ENCODE measurements at regions not wholly inside any gene's neighbourhood (a gene's known extent, or its start where the extent isn't known, plus 50 kb on each side); places are given as distances from the start of the nearest gene placed in this dataset.
"Not testable (repeated sequence)": the region's sequence is repeated elsewhere in the genome, so short reads cannot be mapped to it uniquely, and the experiment has no call there.

GRCh38 chr12:60594035-60594711 is 998.3 kb downstream of the SLC16A7 start:
- no peak overlapping the region for H3K27ac ChIP-seq (ENCODE audit: low read depth, low read length)
- H3K4me3 ChIP-seq (ENCODE audit: low read depth, low read length), result no peak overlapping the region
- ChIA-PET CTCF (interaction anchor here (0.5 kb wide), 1 partner anchor 926 kb away, joined by 6 read pairs; no protein-coding TSS in a partner anchor), POLR2A (no interaction called here)
- TF ChIP-seq CTCF (IDR thresholded peaks at IDR 0.05; ENCODE audit: low read depth, low read length), result no peak
- no peaks in the 10 kb centered on the region for H3K27me3 ChIP-seq (ENCODE audit: control insufficient read depth, insufficient read depth, low read length)
- no peak for DNase-seq (ENCODE audit: low read depth, low spot score)
- H3K9me3 ChIP-seq (ENCODE audit: control insufficient read depth, insufficient read depth, low read length), result peaks cover 7% of the 10 kb centered on the region

GRCh38 chr12:60602601-60603000 is 1006.8 kb downstream of the SLC16A7 start:
- no peak for TF ChIP-seq CTCF (IDR thresholded peaks at IDR 0.05; ENCODE audit: low read depth, low read length)
- no peak for DNase-seq (ENCODE audit: low read depth, low spot score)
- H3K27ac ChIP-seq (ENCODE audit: low read depth, low read length), result no peak overlapping the region
- CTCF ChIA-PET, result no interaction called here
- H3K27me3 ChIP-seq (ENCODE audit: control insufficient read depth, insufficient read depth, low read length), result no peaks in the 10 kb centered on the region
- no peak overlapping the region for H3K4me3 ChIP-seq (ENCODE audit: low read depth, low read length)
- H3K9me3 ChIP-seq (ENCODE audit: control insufficient read depth, insufficient read depth, low read length), result peaks cover 3% of the 10 kb centered on the region; the same call in 1 of the 2 replicates
- POLR2A ChIA-PET, result no interaction called here

DNA sequence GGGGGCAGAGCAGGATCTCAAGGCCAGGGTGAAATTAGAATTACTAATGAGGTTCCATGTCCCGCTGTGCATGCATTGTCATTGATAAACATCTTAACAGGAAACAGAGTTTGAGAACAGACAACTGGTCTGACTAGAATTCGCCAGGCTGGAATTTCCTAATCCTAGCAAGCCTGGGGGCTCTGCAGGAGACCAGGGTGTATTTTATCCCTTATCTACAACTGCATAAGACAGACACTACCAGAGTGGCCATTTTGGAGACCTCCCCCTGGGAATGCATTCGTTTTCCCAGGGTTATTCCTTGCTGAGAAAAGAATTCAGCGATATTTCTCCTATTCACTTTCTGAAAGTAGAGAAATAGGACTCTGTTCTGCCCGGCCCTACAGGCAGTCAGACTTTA is 1007.6 kb downstream of the SLC16A7 start:
- DNase-seq (ENCODE audit: low read depth, low spot score); CTCF ChIA-PET: not testable (repeated sequence)

GRCh38 chr12:60616400-60616799 is 1020.6 kb downstream of the SLC16A7 start:
- ChIA-PET POLR2A (no interaction called here), CTCF (no interaction called here)
- peaks cover 24% of the 10 kb centered on the region for H3K9me3 ChIP-seq (ENCODE audit: control insufficient read depth, insufficient read depth, low read length)
- H3K27ac ChIP-seq (ENCODE audit: low read depth, low read length), result no peak overlapping the region
- H3K4me3 ChIP-seq (ENCODE audit: low read depth, low read length), result no peak overlapping the region
- H3K27me3 ChIP-seq (ENCODE audit: control insufficient read depth, insufficient read depth, low read length), result no peaks in the 10 kb centered on the region
- no peak for TF ChIP-seq CTCF (IDR thresholded peaks at IDR 0.05; ENCODE audit: low read depth, low read length)
- no peak for DNase-seq (ENCODE audit: low read depth, low spot score)

More for the DNA sequence above, 1007.6 kb downstream of the SLC16A7 start:
- H3K4me3 ChIP-seq (ENCODE audit: low read depth, low read length); POLR2A ChIA-PET; H3K27me3 ChIP-seq (ENCODE audit: control insufficient read depth, insufficient read depth, low read length); H3K27ac ChIP-seq (ENCODE audit: low read depth, low read length); H3K9me3 ChIP-seq (ENCODE audit: control insufficient read depth, insufficient read depth, low read length): not testable (repeated sequence)

DNA sequence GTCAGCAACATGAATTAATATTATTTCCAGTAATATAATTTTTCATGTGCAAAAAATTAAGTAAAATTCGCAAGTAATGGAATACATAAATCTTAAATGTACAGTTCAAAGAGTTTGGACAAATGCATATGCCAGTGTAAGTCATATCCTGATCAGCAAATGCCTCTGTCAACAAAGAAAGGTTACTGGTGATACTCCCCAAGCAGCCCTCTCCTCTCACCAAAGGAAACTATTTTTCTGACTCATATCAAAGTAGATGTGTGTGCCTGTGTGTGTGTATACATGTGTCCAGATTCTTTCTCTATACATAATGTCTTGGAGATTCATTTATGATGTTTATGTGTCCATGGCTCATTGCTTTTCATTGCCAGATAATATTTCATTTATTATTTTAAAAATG is 1035.0 kb downstream of the SLC16A7 start:
- Histone ChIP-seq H3K9me3 (ENCODE audit: control insufficient read depth, insufficient read depth, low read length) (no peaks in the 10 kb centered on the region), H3K27ac (ENCODE audit: low read depth, low read length) (no peak overlapping the region), H3K4me3 (ENCODE audit: low read depth, low read length) (no peak overlapping the region), H3K27me3 (ENCODE audit: control insufficient read depth, insufficient read depth, low read length) (no peaks in the 10 kb centered on the region)
- TF ChIP-seq CTCF (IDR thresholded peaks at IDR 0.05; ENCODE audit: low read depth, low read length), result no peak
- no peak for DNase-seq (ENCODE audit: low read depth, low spot score)
- ChIA-PET CTCF (no interaction called here), POLR2A (no interaction called here)
